ENCODE measurements at regions not wholly inside any gene's neighbourhood (a gene's known extent, or its start where the extent isn't known, plus 50 kb on each side); places are given as distances from the start of the nearest gene placed in this dataset.
"Not testable (repeated sequence)": the region's sequence is repeated elsewhere in the genome, so short reads cannot be mapped to it uniquely, and the experiment has no call there.

GRCh38 chr10:29730969-29731368 lies 96.2 kb upstream of the SVIL start:
- peaks cover 61% of the 10 kb centered on the region for H3K4me1 Mint-ChIP-seq (ENCODE audit: unreplicated experiment)
- no peak for DNase-seq (ENCODE audit: extremely low spot score, unreplicated experiment)
- peak overlapping the region; percentile 36 for H3K4me3 Mint-ChIP-seq (ENCODE audit: unreplicated experiment)
- no peaks in the 10 kb centered on the region for H3K9me3 Mint-ChIP-seq (ENCODE audit: unreplicated experiment)
- TF ChIP-seq CTCF (IDR thresholded peaks at IDR 0.05), result no peak
- peak overlapping the region; percentile 64 for H3K27ac Mint-ChIP-seq (ENCODE audit: unreplicated experiment)
- H3K27me3 Mint-ChIP-seq (ENCODE audit: unreplicated experiment), result no peaks in the 10 kb centered on the region
- peaks cover 22% of the 10 kb centered on the region for H3K36me3 Mint-ChIP-seq (ENCODE audit: unreplicated experiment)

GRCh38 chr10:29730458-29730857 lies 95.7 kb upstream of the SVIL start:
- Mint-ChIP-seq H3K27ac (ENCODE audit: unreplicated experiment) (peak overlapping the region; percentile 64), H3K36me3 (ENCODE audit: unreplicated experiment) (peaks cover 22% of the 10 kb centered on the region), H3K4me3 (ENCODE audit: unreplicated experiment) (no peak overlapping the region), H3K27me3 (ENCODE audit: unreplicated experiment) (no peaks in the 10 kb centered on the region), H3K9me3 (ENCODE audit: unreplicated experiment) (no peaks in the 10 kb centered on the region), H3K4me1 (ENCODE audit: unreplicated experiment) (peaks cover 62% of the 10 kb centered on the region)
- no peak for TF ChIP-seq CTCF (IDR thresholded peaks at IDR 0.05)
- no peak for DNase-seq (ENCODE audit: extremely low spot score, unreplicated experiment)

- Mint-ChIP-seq H3K27me3 (ENCODE audit: unreplicated experiment) (no peaks in the 10 kb centered on the region), H3K9me3 (ENCODE audit: unreplicated experiment) (no peaks in the 10 kb centered on the region), H3K4me1 (ENCODE audit: unreplicated experiment) (peaks cover 63% of the 10 kb centered on the region), H3K4me3 (ENCODE audit: unreplicated experiment) (no peak overlapping the region), H3K27ac (ENCODE audit: unreplicated experiment) (peak overlapping the region; percentile 8), H3K36me3 (ENCODE audit: unreplicated experiment) (peaks cover 19% of the 10 kb centered on the region)
- DNase-seq (ENCODE audit: extremely low spot score, unreplicated experiment), result no peak
- no peak for TF ChIP-seq CTCF (IDR thresholded peaks at IDR 0.05)
Observed at GRCh38 chr10:29728541-29729049, 93.8 kb upstream of the SVIL start.

- H3K27ac Mint-ChIP-seq (ENCODE audit: unreplicated experiment); H3K4me3 Mint-ChIP-seq (ENCODE audit: unreplicated experiment); H3K9me3 Mint-ChIP-seq (ENCODE audit: unreplicated experiment); DNase-seq (ENCODE audit: extremely low spot score, unreplicated experiment); H3K27me3 Mint-ChIP-seq (ENCODE audit: unreplicated experiment): not testable (repeated sequence)
- Mint-ChIP-seq H3K36me3 (ENCODE audit: unreplicated experiment) (peaks cover 18% of the 10 kb centered on the region), H3K4me1 (ENCODE audit: unreplicated experiment) (peaks cover 49% of the 10 kb centered on the region)
Observed at GRCh38 chr10:29725927-29726326, 91.2 kb upstream of the SVIL start.

- no peak for TF ChIP-seq CTCF (IDR thresholded peaks at IDR 0.05)
- H3K4me3 Mint-ChIP-seq (ENCODE audit: unreplicated experiment), result no peak overlapping the region
- DNase-seq (ENCODE audit: extremely low spot score, unreplicated experiment), result no peak
- no peaks in the 10 kb centered on the region for H3K27me3 Mint-ChIP-seq (ENCODE audit: unreplicated experiment)
- peaks cover 17% of the 10 kb centered on the region for H3K36me3 Mint-ChIP-seq (ENCODE audit: unreplicated experiment)
- H3K27ac Mint-ChIP-seq (ENCODE audit: unreplicated experiment), result no peak overlapping the region
- peaks cover 43% of the 10 kb centered on the region for H3K4me1 Mint-ChIP-seq (ENCODE audit: unreplicated experiment)
- H3K9me3 Mint-ChIP-seq (ENCODE audit: unreplicated experiment), result no peaks in the 10 kb centered on the region
Observed at GRCh38 chr10:29725133-29725720, 90.5 kb upstream of the SVIL start.
